Epithelial cell of proximal tubule (primary cell): ENCODE measurements at regions not wholly inside any gene's neighbourhood (a gene's known extent, or its start where the extent isn't known, plus 50 kb on each side); places are given as distances from the start of the nearest gene placed in this dataset.

Source experiments
- DNase-seq: peaks from one replicate; pipeline ENCODE4 v3.0.0-alpha.2; 2011; ENCODE audit warnings: low read depth
- H3K4me3 ChIP-seq: 2 replicates; pipeline ENCODE4 v1.5.1; 2011; ENCODE audit warnings: low read depth, mild to moderate bottlenecking, low read length
- CTCF ChIP-seq: conservative IDR thresholded peaks from 2 replicates; pipeline ENCODE4 v1.5.1; 2012; ENCODE audit warnings: low read depth, mild to moderate bottlenecking, low read length

GRCh38 chr18:71077451-71077850 is 788.6 kb downstream of the SOCS6 start:
- TF ChIP-seq CTCF = no peak
- no peak for DNase-seq
- H3K4me3 ChIP-seq = no peak overlapping the region

- TF ChIP-seq CTCF = no peak
- DNase-seq = no peak
These were observed 786.3 kb downstream of the SOCS6 start for GRCh38 chr18:71075147-71075546.

GRCh38 chr18:71068338-71068737 is 779.5 kb downstream of the SOCS6 start:
- TF ChIP-seq CTCF = no peak
- no peak overlapping the region for H3K4me3 ChIP-seq
- no peak for DNase-seq

More at GRCh38 chr18:71075147-71075546, 786.3 kb downstream of the SOCS6 start:
- no peak overlapping the region for H3K4me3 ChIP-seq

GRCh38 chr18:71049893-71050292 is 761.0 kb downstream of the SOCS6 start:
- no peak for TF ChIP-seq CTCF
- H3K4me3 ChIP-seq = no peak overlapping the region
- no peak for DNase-seq

GRCh38 chr18:71047882-71048281 is 759.0 kb downstream of the SOCS6 start:
- no peak overlapping the region for H3K4me3 ChIP-seq
- TF ChIP-seq CTCF = no peak
- no peak for DNase-seq

- no peak for DNase-seq
- TF ChIP-seq CTCF = no peak
These were observed 756.7 kb downstream of the SOCS6 start for GRCh38 chr18:71045331-71046065.

GRCh38 chr18:71040161-71040560 is 751.3 kb downstream of the SOCS6 start:
- no peak overlapping the region for H3K4me3 ChIP-seq
- DNase-seq = no peak
- TF ChIP-seq CTCF = no peak

More at GRCh38 chr18:71045331-71046065, 756.7 kb downstream of the SOCS6 start:
- H3K4me3 ChIP-seq = no peak overlapping the region
